Muscle of back (tissue), 3 donors: ENCODE measurements at regions not wholly inside any gene's neighbourhood (a gene's known extent, or its start where the extent isn't known, plus 50 kb on each side); places are given as distances from the start of the nearest gene placed in this dataset.

Source experiments
- DNase-seq, 3 donors: peaks; one replicate each; pipeline versions ENCODE4 v3.0.0 to v3.0.0-alpha.2; 2013

GRCh38 chr1:5385956-5386355 is 606.3 kb downstream of the NPHP4 start:
- DNase-seq, result no peak

GRCh38 chr1:5385096-5385799 is 607.0 kb downstream of the NPHP4 start:
- no peak for DNase-seq

- no peak for DNase-seq
These were observed 610.7 kb downstream of the NPHP4 start for GRCh38 chr1:5381491-5381890.

GRCh38 chr1:5379176-5379759 is 613.0 kb downstream of the NPHP4 start:
- no peak for DNase-seq

GRCh38 chr1:5376538-5377247 is 615.5 kb downstream of the NPHP4 start:
- no peak for DNase-seq

GRCh38 chr1:5375481-5375880 is 616.7 kb downstream of the NPHP4 start:
- no peak for DNase-seq

- DNase-seq, result no peak
These were observed 618.0 kb downstream of the NPHP4 start for GRCh38 chr1:5374192-5374591.

GRCh38 chr1:5373281-5373680 is 618.9 kb downstream of the NPHP4 start:
- no peak for DNase-seq

GRCh38 chr1:5371270-5371669 is 621.0 kb downstream of the NPHP4 start:
- DNase-seq, result no peak

GRCh38 chr1:5370311-5370710 is 621.9 kb downstream of the NPHP4 start:
- DNase-seq, result no peak

GRCh38 chr1:5369223-5369622 is 623.0 kb downstream of the NPHP4 start:
- no peak for DNase-seq

GRCh38 chr1:5368201-5368600 is 624.0 kb downstream of the NPHP4 start:
- DNase-seq, result no peak

GRCh38 chr1:5367306-5367705 is 624.9 kb downstream of the NPHP4 start:
- no peak for DNase-seq

- DNase-seq, result no peak
These were observed 626.5 kb downstream of the NPHP4 start for GRCh38 chr1:5365751-5366150.

GRCh38 chr1:5364591-5364990 is 627.6 kb downstream of the NPHP4 start:
- no peak for DNase-seq

- no peak for DNase-seq
These were observed 637.5 kb downstream of the NPHP4 start for GRCh38 chr1:5354681-5355080.

- DNase-seq, result no peak
These were observed 640.9 kb downstream of the NPHP4 start for GRCh38 chr1:5351366-5351765.

GRCh38 chr1:5349526-5349925 is 642.7 kb downstream of the NPHP4 start:
- no peak for DNase-seq

- no peak for DNase-seq
These were observed 643.3 kb downstream of the NPHP4 start for GRCh38 chr1:5348732-5349465.

GRCh38 chr1:5347726-5348125 is 644.5 kb downstream of the NPHP4 start:
- DNase-seq, result no peak

- DNase-seq, result no peak
These were observed 646.7 kb downstream of the NPHP4 start for GRCh38 chr1:5345556-5345955.

GRCh38 chr1:5343256-5344020 is 648.8 kb downstream of the NPHP4 start:
- DNase-seq, result no peak
